ENCODE measurements at regions not wholly inside any gene's neighbourhood (a gene's known extent, or its start where the extent isn't known, plus 50 kb on each side); places are given as distances from the start of the nearest gene placed in this dataset.

GRCh38 chr3:153078826-153079225, 83.2 kb upstream of the RAP2B start:
- TF ChIP-seq, protein P1, sequence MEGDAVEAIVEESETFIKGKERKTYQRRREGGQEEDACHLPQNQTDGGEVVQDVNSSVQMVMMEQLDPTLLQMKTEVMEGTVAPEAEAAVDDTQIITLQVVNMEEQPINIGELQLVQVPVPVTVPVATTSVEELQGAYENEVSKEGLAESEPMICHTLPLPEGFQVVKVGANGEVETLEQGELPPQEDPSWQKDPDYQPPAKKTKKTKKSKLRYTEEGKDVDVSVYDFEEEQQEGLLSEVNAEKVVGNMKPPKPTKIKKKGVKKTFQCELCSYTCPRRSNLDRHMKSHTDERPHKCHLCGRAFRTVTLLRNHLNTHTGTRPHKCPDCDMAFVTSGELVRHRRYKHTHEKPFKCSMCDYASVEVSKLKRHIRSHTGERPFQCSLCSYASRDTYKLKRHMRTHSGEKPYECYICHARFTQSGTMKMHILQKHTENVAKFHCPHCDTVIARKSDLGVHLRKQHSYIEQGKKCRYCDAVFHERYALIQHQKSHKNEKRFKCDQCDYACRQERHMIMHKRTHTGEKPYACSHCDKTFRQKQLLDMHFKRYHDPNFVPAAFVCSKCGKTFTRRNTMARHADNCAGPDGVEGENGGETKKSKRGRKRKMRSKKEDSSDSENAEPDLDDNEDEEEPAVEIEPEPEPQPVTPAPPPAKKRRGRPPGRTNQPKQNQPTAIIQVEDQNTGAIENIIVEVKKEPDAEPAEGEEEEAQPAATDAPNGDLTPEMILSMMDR (IDR thresholded peaks at IDR 0.05) = no peak
- Histone ChIP-seq H3K4me3 (no peak overlapping the region), H3K27me3 (no peaks in the 10 kb centered on the region), H3K36me3 (no peaks in the 10 kb centered on the region), H3K9me3 (no peaks in the 10 kb centered on the region), H3K27ac (no peak overlapping the region), H3K4me1 (no peaks in the 10 kb centered on the region)
- DNase-seq (ENCODE audit: low spot score) = no peak

GRCh38 chr3:153079386-153079785, 82.6 kb upstream of the RAP2B start:
- TF ChIP-seq, protein P1 (IDR thresholded peaks at IDR 0.05) = no peak
- DNase-seq (ENCODE audit: low spot score) = no peak
- Histone ChIP-seq H3K4me1 (no peaks in the 10 kb centered on the region), H3K4me3 (no peak overlapping the region), H3K9me3 (no peaks in the 10 kb centered on the region), H3K27me3 (no peaks in the 10 kb centered on the region), H3K27ac (no peak overlapping the region), H3K36me3 (no peaks in the 10 kb centered on the region)

DNA sequence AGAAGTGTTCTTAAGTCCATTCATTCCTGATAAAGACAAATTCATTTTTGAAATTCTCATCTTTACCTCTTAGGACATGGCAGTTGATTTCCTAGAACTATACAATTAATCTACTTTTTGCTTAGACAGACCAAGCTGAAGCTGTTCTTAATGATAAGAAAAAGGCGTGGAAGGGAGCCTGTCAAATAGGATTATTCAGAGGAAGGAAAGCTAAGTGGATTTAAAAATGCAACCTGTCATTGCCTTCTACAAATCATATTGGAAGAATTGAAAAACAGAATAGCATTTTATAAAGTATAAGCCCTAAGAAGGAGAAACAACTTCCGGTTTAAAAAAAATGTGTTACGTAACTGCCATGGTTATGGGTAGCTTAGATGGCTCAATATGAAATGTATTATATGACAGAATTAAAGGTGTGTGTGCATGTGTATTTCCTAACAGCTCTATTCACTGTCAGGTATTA, 81.2 kb upstream of the RAP2B start:
- H3K36me3 ChIP-seq = no peaks in the 10 kb centered on the region
- no peak for DNase-seq (ENCODE audit: low spot score)
- H3K4me3 ChIP-seq = no peak overlapping the region
- H3K27ac ChIP-seq = no peak overlapping the region
- TF ChIP-seq, protein P1 (IDR thresholded peaks at IDR 0.05) = no peak
- H3K27me3 ChIP-seq = no peaks in the 10 kb centered on the region
- no peaks in the 10 kb centered on the region for H3K4me1 ChIP-seq
- H3K9me3 ChIP-seq = no peaks in the 10 kb centered on the region

GRCh38 chr3:153084431-153084830, 77.6 kb upstream of the RAP2B start:
- H3K9me3 ChIP-seq = no peaks in the 10 kb centered on the region
- no peak for DNase-seq (ENCODE audit: low spot score)
- H3K4me3 ChIP-seq = no peak overlapping the region
- no peaks in the 10 kb centered on the region for H3K27me3 ChIP-seq
- no peaks in the 10 kb centered on the region for H3K4me1 ChIP-seq
- no peak overlapping the region for H3K27ac ChIP-seq
- H3K36me3 ChIP-seq = no peaks in the 10 kb centered on the region
- TF ChIP-seq, protein P1 (IDR thresholded peaks at IDR 0.05) = no peak

DNA sequence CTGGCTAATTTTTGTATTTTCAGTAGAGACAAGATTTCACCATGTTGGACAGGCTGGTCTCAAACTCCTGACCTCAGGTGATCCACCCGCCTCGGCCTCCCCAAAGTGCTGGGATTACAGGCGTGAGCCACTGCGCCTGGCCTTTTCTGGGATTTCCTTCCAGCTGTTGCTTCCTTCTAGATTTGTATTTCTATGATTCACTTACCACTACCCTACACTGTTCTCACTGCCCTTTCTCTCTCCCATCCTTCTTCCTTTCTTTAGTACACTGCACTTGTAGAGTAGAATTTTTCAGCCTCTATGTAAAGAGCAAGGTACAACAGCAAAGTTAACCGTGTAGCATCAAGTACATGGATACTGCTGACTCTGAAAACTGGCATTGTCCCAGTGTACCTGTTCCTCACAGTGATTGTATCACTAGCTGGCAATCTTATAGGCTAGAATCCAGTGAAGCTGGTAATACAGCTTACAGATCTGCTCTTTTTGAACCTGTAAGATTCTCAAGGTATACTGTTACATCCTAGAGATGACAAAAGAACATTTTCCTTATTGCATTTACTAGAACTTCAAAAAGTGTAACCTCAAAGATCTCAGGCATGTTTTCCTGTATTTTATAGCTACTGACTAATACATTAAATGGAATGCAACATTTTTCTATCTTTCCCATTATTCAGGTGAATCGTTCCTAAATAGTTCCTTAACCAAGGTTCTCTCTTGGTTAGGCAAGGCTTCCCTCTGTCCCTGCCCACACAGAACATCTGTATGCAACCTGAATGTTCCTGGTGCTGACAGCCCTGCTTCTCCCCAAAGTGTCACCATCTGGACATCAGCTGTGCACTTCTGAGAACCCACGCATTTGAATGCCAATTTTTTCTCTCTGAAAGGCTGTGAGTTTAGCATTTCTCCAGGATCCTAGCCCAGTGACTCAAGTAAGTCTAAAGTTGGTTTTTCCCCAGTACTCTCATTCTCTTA, 74.1 kb upstream of the RAP2B start:
- no peaks in the 10 kb centered on the region for H3K36me3 ChIP-seq
- H3K4me3 ChIP-seq = no peak overlapping the region
- H3K27ac ChIP-seq = no peak overlapping the region
- no peak for DNase-seq (ENCODE audit: low spot score)
- no peaks in the 10 kb centered on the region for H3K4me1 ChIP-seq
- no peaks in the 10 kb centered on the region for H3K9me3 ChIP-seq
- no peaks in the 10 kb centered on the region for H3K27me3 ChIP-seq
- TF ChIP-seq, protein P1 (IDR thresholded peaks at IDR 0.05) = no peak

Data from right atrium auricular region (tissue), 2 donors.